NCI-H2171 treated with DMSO at 0.1 percent for 48 hours (cell line): ENCODE measurements at regions not wholly inside any gene's neighbourhood (a gene's known extent, or its start where the extent isn't known, plus 50 kb on each side); places are given as distances from the start of the nearest gene placed in this dataset.

ENCODE experiments used
- DNase-seq: peaks from one replicate; lab custom pipeline; 2025; lab: John Stamatoyannopoulos, UW

- DNase-seq, result peak; percentile 63
Measured at GRCh38 chr16:85162478-85163277, 50.4 kb upstream of the CIBAR2 start.

GRCh38 chr16:85163278-85164112 is 51.2 kb upstream of the CIBAR2 start:
- DNase-seq, result no peak

DNA sequence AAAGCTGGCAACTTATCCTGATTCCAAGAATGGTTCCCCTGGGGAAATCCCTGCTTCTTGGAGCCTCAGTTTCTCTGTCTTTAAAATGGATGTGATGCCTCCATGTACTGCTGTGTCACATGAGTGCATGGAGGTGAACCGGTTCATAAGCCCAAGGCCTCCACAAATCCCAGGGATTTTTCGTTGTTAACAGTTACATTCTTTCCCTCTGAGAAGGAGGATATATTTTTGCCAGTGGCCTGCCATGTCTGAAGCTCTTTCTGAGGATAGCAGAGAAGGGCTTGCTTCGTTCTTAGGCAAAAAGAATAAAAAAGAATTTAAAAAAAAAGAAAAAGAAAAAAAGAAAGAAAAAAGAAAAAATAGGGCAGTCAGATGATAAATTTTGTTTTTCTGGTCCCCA is 52.2 kb upstream of the CIBAR2 start:
- DNase-seq, result no peak

GRCh38 chr16:85164838-85165516 is 52.7 kb upstream of the CIBAR2 start:
- DNase-seq, result no peak

DNA sequence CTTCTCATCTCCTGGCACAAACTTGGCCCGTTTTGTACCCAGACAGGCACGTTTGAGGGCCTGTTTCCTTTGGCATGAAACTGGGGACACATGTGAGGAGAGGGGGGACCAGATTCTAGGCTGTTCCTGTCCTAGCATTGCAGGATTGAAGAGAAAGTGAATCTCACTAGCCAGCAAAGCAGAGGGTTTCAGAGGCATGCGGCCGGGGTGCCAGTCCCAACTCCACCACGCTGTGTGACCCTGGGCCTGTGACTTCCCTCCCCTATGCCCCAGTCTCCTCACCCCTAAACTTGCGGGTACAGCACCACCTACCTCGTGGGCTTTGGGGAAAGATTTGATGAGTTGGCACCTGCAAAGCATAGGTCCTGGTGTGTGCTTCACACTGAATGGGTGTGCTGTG is 53.5 kb upstream of the CIBAR2 start:
- DNase-seq, result no peak

DNA sequence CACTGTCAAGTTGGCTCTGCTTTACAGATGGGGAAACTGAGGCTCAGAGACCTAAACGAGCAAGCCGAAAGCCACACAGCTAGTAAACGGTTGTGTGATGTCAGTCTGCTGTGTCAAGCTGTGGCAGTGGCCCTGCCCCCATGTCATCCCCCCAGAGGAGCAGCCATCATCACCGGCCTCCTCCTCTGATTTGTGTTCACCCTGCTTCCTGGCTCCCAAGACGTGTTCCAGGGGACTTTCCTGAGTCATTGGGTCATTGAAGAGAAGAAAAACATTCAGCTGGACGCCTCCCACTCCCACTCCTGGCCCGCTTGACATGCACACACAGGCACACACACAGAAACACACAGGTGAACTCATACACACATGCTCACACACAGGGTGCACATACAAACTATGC is 54.0 kb upstream of the CIBAR2 start:
- no peak for DNase-seq

GRCh38 chr16:85166699-85167588 is 54.7 kb upstream of the CIBAR2 start:
- DNase-seq, result no peak

DNA sequence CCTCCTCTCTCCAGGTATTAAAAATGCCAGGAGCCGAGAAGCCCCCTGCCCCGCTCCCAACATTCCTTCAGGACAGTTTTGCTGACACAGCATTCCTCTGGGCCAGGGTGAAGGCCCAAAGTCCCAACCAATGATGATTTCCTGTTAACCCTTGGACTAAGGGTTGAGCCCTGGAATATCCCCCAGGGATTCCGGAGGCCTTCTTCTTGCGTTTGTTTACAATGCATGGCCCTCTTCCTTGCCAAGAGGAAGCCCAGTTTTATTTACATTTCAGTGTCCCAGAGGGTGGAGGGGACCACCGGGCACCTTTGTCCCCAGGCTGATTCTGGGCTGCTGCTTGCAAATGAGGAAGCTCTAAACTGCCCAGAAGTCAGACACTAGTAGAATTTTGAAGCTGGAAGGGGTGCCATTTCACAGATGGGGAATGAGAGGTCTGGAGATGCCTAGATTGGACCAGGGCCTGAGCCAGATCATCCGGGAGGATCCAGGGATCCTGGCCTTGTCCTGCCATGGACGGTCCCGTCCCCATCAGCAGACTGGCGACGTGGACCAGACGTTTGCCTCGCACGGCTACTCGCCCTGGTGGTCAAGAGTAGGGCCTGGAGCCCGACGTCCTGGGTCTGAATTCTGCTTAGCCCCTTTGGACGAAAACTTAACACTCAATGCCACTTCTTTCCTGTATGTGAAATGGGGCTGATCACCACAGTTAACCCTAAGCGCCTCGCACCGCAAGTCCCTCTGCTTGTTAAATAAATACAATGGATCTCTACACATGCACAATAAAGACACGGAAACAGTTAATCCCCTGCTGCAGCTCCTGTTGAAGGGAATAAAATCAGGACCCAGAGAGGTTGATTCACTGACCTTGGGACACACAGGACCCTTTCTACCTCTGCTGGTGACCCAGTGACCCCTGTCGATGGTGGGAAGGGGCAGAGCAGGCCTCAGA is 55.6 kb upstream of the CIBAR2 start:
- no peak for DNase-seq

DNA sequence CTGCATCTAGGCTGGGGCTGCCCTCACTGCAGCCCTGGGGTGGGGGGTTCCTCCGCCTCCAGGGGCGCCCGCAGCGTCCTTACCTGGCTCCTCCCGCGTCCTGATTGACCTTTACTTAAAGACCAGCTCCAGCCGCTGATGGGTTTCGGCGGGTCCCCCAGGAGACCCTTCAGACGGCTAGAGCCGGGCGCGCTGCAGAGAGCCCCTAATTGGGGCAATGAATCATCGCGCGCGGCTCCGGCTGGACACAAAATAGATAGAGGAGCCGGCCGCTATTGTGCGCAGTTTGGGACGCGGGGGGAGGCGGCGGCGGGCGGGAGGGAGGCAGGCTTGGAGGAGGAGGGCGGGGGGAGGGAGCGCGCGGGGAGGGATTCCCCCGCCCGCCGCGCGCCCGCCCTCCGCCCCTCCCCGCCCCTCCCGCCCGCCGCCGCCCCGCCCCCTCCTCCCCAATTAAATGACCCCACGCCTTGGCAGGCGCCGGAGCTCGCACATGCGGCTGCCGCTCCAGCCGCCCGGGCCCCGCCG is 56.5 kb upstream of the CIBAR2 start:
- DNase-seq, result no peak

- DNase-seq, result no peak
Measured at GRCh38 chr16:85169333-85170065, 57.2 kb upstream of the CIBAR2 start.

DNA sequence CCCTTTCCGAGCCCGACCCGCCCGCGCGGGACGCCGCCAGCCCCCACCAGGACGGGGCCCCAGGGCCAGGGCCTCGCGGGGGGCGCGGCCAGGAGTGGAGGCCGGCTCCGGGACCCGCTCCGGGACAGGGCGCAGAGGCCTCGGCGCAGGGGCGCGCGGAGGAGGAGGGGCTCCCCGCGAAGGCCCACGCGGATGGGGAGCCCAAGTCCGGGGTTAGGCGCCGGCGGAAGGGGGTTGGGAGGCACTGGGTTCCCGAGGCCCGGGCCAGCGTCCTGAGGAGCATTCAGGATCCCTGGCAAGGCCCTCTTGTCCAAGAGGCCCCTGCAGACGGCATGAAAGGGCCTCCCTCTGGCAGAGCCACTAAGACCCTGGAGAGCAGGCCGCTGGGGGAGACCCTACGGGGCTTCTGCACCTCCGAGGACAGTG is 57.8 kb upstream of the CIBAR2 start:
- no peak for DNase-seq

GRCh38 chr16:85170590-85171003 is 58.3 kb upstream of the CIBAR2 start:
- DNase-seq, result no peak

DNA sequence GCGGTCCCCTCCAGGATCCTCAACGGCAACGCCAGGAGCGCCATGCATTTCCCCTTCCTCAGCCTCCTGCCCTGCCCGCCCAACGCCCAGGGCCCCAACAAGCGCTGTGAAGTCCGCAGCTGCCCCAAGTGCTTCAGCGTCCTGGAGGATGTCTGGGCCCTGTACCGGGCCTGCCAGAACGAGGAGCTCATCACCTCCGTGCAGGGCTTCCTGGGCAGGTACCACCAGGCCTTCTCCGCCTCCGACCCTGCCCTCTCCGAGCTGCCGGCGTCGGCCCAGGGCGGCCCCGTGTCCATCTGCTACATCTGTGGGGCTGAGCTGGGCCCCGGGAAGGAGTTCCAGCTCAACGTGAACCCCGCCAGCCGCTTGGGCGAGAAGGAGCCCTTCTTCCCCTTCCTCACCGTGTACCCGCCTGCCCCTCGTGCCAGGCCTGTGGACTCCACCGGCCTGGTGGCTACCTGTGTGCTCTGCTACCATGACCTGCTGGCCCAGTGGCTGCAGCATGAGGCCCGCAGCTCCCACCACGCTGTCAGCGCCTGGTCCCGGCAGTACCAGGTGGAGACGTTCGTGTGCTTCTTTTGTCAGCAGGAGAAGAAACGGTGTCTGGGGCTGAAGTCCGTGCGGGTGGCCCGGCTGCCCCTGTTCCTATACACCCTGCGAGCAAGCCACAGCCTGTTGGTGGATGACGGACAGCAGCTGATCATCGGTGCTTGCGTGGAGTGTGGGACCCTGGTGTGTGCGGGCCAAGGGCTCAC is 58.9 kb upstream of the CIBAR2 start:
- DNase-seq, result no peak

DNA sequence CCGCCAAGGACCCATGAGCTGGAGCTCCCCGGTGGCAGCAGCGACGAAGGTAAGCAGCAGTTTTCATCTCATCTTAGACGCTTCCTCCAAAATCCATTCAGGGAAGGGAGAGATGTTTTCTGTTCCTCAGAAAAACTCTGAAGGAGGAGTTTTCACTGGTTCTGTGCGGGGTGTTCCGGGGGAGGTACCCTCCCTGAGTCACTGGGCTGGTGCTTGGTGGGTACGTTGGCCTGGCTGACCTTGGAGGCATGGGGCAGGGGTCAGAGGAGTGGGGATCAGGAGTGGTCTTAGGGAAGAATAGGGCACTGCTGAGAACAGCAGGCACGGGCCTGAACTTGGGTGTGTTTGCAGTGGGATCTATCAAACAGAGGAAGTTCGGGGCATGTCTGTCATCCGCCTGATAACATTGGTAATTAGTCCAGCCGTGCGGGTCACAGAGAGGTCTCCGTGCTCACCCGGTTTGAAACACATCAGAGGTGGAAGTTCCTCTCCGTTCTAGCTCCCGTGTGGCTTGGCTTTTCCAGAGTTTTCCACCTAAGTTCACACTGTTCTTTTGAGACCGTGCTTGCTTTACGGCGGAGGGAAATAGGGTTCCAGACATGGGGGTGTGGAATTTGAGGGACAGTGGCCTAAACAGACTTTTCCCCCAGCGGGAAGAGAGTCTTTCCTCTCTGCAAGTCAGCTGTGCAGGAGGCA is 59.6 kb upstream of the CIBAR2 start:
- DNase-seq, result no peak

- DNase-seq, result peak; percentile 60
Measured at GRCh38 chr16:85172455-85173145, 60.3 kb upstream of the CIBAR2 start.

DNA sequence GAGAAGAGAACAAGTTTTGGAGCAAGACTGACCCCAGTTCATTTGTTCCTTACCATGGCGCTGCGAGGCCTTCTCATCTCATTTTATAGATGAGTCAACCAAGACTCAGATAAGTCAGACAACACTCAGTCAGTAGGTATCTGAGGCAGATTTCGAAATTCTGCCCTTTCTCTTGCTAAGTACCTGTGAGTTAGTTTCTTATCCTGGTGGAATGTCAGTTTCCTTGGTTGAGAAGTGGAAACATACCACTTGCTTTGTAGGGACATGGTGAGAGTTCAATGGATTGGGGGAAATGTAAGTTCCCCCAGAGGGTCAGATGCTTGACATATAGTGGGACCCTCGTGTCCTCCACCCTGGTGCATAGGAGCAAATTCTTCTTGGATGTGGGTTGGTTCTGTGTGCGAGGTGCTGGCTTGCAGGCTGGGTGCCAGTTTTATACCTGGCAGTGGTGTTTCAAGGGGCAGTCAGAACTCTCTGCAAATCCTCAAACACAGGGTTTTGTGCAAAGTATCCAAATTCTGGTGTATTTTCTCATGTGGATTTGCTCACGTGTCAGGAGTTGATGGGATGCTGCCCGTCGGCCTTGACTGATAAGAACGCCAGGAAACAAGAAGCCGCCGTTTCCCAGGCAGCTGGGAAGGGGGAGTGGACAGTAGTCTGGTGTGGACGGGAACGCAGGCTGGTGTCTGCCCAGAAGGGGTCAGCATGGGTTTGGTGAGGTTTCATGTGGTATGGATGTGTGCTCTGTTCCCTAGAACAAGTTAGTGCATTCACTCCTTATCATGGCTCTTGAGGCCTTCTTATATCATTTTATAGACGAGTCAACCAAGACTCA is 61.1 kb upstream of the CIBAR2 start:
- no peak for DNase-seq
